Tibial nerve (tissue), 4 donors: ENCODE measurements at regions not wholly inside any gene's neighbourhood (a gene's known extent, or its start where the extent isn't known, plus 50 kb on each side); places are given as distances from the start of the nearest gene placed in this dataset.

Experiments used
- CTCF ChIP-seq, 5 experiments: fragments of 200-600 bp in 3 of 5; fragments of 450-650 bp in 2 of 5; sonication (generic) in 3 of 5; IDR thresholded peaks; one replicate each; pipeline ENCODE4 v1.5.1; 2016 to 2019; ENCODE audit warnings: antibody characterized with exemption in 5 of 5, mild to moderate bottlenecking in 3 of 5, moderate library complexity in 2 of 5
- EP300 ChIP-seq, 2 donors: sonication (generic); formaldehyde crosslinking; IDR thresholded peaks; one replicate each; pipeline ENCODE4 v1.6.1; 2017; ENCODE audit warnings: antibody characterized with exemption in 2 of 2, mild to moderate bottlenecking in 1 of 2

GRCh38 chr14:71636820-71637471 lies 295.3 kb upstream of the RGS6 start:
- TF ChIP-seq EP300 (IDR thresholded peaks at IDR 0.05): no peak
- TF ChIP-seq CTCF (IDR thresholded peaks at IDR 0.05): no peak
